ENCODE measurements at regions not wholly inside any gene's neighbourhood (a gene's known extent, or its start where the extent isn't known, plus 50 kb on each side); places are given as distances from the start of the nearest gene placed in this dataset.

DNA sequence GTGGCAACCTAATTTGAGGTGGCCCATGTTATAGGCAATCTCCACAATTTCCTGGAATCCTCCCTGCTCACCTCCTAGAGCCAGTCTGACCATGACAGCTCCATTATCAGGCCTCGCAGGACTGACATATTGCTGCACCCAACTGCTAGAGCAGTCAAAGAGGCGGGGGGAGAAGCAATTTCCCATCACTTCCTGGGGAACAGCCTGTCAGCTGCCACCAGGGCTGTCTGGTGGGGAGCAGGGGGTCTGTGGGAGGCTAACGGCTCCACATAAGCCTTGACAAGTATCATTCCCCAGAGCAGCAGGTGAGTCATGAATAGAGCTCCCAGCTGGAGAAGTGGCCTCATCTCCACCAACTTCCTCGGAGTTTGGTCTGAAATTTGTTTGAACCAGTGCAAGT, 322.9 kb downstream of the MATN1 start:
- no peak for DNase-seq

DNA sequence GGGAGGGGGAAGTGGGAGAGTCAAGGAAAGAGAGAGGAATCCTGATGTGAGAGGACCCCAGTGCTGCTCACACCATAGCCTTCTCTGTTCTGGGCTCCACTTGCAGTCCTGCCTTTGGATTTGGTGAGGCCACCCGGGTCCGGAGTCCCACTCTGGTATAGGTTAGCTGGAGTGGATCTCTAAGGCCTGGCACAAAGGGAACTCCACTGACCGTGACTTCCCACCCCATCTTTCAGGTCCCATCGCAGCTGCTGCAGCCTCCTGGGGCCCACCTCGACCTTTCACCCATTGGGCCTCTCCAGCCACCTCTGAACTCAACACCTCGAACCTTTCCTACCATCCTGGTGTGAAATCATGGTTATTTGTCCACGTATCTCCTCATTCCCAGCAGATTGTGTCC, 324.4 kb downstream of the MATN1 start:
- DNase-seq, result no peak

GRCh38 chr1:30397576-30397975, 325.8 kb downstream of the MATN1 start:
- DNase-seq, result no peak

DNA sequence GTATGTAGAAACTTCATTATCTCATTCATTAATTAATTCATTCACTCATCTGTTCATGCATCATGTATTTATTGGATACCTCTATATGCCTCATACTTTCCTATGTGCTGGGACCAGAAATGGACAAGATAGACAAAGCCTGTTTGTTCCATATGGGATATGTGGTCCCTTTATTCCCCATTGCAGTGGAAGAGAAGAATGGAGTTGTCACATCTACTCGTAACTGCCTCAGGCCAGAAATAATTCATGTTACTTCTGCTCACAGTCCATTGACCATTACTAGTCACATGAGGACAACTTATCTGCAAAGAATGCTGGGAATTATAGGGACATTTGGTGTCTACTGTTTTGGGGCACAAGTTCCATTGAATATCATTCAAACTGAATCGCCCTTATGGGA, 327.8 kb downstream of the MATN1 start:
- no peak for DNase-seq

- no peak for DNase-seq
Measured at GRCh38 chr1:30388386-30388785, 335.0 kb downstream of the MATN1 start.

GRCh38 chr1:30386156-30386926, 337.0 kb downstream of the MATN1 start:
- DNase-seq, result no peak

- no peak for DNase-seq
Measured at GRCh38 chr1:30385246-30385995, 338.0 kb downstream of the MATN1 start.

DNA sequence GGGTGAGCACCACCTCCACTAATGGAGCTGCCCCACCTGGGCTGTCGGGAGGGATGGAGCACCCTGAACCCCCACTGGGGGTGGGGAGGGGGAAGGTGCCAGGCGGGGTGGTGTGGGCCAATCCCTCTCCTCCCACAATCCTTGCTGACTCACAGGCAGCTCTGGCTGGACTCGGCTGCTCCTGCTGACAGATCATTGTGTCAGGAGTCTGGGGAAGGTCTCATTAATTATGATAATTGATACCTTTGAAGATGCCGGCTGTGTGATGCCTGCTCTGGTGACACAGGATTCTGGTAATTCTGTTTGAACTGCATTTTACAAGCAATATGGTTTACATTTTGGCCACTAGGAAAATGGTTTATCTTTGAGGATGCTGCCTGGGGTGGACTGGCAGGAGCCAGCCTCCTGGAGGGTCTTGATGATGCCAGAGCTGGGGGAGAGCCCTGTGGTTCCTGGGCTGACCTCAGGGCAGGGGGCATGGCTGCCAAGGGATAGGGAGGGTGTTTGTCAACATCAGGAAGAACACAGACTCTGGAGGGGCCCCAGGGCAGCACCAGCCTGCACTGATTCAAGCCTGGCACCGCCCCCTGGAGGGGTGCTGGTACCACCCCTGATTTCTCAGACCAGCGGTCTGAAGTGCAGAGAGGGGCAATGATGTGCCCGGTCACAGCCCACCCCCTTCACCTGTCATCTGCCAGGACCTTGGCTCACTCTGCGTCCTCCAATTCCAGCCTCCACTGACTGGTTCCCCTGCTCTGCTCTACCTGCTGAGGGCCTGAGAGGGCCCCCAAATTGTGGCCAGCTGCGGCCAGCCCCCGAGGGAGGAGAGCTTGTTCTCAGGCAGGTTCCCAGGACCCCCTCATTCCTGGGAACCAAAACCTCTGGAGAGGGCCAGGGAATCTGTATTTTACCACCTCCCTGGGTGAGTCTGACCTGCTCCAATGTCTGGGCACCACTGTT, 338.8 kb downstream of the MATN1 start:
- no peak for DNase-seq

DNA sequence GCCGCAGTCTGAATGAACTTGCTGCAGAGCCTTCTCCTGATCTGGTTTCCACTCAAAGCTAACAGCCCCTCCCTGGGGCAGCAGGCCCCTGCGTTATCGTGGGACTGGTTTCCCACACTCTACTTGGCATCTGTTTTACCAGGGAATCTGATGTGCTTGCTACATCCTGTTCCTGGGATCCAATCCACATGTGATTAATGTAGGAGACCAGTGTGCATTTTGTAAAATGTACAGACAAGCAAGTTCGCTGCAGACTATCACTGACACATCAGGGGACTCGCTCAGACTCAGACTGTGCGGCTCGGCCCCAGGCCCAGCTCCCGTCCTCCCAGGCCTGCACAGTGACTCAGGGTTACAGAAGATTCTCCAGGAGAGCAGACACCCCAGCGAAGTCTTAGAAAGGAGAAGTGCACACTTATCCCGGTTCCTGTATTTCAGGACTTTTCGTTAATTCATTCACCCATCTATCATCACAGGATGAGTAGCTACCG, 340.1 kb downstream of the MATN1 start:
- no peak for DNase-seq

DNA sequence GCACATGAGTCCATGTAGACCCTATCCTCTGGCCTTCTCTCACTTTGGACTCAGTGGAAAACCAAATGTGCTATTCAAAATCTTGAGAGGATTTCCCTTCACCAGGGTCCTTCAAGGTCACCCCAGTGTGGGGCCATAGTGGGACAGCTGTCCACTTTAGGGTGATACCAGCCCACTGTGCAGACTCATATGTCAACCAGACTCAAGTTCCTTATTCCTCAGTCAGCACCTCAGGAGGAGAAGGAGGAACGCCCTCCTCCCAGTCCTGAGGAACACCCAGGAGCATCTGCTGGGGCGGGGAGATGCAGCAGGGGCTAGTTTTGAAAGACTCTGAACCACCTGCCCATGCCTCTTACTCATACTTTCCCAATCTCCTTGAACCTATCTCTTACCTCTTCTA, 340.9 kb downstream of the MATN1 start:
- DNase-seq, result no peak

DNA sequence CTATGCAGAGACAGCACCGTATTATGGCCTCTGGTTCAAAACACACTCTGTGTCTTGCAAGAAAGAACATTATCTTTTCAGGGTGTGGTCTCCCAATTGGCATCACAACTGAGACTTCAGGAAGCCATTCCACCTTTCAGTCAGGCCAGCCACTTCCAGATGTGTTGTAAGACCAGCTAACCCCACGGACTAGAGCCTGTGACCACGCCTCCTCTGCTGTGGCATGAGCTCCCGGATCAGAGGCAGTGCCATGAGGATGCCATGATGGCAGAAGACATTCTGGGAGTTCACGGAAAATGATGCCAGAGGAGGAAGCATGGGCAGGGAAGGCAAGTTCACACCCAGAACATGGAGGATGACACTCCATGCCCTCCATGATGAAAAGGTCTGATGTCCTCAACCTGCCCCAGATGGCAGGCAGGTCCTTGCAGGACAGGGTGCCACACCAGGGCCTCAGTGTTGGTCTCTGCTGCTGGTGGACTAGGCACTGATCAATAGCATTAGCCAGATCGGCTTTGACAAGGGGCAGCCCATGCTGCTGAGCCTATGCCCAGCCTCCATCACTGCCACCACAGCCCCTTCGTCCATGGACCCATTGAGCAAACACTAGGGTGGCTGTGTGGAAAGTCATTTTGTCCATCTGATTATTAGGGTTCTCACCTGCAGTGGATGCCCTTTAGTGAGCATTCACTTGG, 341.6 kb downstream of the MATN1 start:
- no peak for DNase-seq

- no peak for DNase-seq
Measured at GRCh38 chr1:30381266-30381665, 342.1 kb downstream of the MATN1 start.

GRCh38 chr1:30380625-30380984, 342.8 kb downstream of the MATN1 start:
- no peak for DNase-seq

- peak; percentile 46 for DNase-seq
Measured at GRCh38 chr1:30379684-30380624, 343.4 kb downstream of the MATN1 start.

DNA sequence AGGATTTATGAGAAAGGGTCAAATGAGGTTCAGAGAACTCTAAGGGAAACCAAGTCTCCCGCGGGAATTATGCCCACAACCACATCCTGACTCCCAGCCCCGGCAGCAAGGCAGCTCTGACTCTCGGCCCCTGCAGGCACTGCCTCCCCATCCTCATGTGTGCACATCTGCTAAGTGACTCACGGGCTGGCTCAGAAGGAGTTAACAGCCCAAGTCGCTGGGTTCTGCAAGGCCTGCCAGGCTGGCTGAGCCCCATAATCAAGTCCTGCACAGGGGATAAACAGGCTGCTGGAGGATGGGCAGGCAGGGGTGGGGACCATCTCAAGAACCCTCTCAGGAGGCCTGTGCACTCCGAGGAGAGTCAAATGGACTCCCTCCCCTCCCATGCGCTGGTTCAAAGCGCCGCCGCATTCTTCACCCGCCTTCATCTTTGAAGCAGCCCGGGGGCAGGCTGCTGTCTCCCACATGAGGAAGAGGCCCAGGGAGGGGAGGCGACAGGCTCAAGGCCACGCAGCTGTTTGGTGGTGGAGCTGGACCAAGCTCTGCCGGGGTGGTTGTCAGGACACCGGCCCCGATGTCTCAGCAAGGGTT, 344.3 kb downstream of the MATN1 start:
- DNase-seq, result no peak

GRCh38 chr1:30378003-30378596, 345.3 kb downstream of the MATN1 start:
- DNase-seq, result no peak

DNA sequence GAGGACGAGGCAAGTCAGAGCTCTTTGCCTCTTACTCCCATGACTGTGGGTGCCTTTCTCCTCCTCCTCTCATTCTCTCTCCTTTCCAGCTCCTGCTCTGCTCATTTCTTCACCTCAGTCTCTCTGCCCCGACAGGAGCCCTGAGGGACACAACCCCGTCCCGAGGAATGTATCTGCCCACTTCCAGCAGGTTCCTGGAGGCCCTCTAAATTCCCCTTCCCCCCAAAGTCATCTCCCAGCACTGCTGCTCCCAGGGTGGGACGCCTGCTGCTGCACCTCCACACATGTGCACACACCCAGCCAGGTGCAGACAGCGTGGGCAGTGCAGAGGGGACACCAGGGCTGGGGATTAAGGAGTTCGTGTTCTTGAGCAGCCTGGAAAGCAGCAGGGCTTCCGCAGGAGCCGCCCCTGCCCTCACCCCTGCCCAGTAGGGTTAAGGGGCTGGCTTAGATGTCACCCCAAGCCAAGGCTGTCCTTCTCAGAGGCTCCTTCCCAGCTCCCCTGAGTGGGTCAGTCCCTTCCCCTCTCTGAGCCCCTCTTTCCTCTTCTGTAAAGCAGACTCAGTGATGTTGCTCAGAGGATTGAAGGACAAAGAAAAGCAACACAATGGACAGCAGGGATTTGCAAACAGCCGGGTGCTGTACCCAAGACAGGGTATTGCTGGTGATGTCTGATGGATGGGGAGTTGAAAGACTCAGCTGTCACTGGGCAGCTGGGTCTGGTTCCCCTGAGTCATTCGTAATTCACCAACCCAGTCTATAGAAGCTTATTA, 346.0 kb downstream of the MATN1 start:
- no peak for DNase-seq

DNA sequence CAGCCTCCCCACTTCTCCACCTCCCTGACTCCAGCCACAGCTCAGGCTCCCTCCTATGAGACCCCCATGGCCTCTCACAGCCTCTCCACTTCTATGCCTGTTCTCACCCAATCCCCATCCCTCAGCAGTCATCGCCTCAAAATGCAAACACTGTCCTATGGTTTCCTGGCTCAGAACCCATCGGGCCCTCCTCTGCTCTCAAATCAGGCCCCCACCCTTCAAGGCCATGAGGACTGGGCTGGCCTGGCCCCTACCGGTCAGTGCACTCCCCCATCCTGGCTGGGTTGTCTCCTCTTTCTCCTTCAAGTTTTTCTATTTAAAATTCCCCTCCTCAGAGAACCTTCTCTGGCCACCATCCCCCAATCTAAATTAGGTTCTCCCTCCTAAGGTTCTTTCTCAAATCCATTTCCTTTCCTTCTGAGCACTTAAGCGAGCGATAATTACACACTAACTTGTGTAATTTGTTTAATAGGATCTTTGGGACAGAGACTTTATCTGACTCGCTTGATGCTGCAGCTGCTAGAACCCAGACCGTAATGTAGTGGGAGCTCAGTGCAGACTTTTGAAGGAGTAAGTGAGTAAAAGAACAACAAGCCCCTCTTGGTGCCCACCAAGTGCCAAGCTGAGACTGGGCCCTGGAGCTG, 347.2 kb downstream of the MATN1 start:
- DNase-seq, result no peak

DNA sequence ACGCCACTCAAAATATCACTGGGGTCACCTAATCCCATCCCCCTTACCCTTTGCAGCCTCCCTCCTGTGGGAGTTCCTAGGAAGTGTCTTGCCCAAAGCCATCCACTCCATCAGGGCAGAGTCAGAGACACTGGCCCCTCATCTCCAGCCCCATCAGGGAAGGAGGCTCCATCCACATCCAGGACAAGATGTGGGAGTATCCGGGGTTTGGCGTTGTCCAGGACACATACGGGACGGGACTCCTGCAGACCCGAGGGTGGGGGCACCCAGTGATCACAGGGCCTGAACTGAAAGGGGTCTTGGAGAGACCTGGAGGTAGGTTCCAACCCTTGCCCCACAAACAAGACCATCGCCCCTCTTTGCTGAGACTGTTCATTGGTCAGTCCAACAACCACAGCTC, 348.2 kb downstream of the MATN1 start:
- DNase-seq, result no peak

Measured in central memory CD4-positive, alpha-beta T cell (primary cell).